HepG2 (cell line): ENCODE measurements at regions not wholly inside any gene's neighbourhood (a gene's known extent, or its start where the extent isn't known, plus 50 kb on each side); places are given as distances from the start of the nearest gene placed in this dataset.

Source experiments
- ATAC-seq: fragments of 200-7000 bp; cut with Tn5 transposase; 3 replicates; pipeline ENCODE4 v1.9.1; 2020; ENCODE audit warnings: mild to moderate bottlenecking, moderate library complexity
- BruUV-seq: library from RNA; stranded (reverse); fragments of 400-500 nt; replicated peaks from 2 replicates; lab custom pipeline; 2021; lab: Mats Ljungman, UMichigan
- CTCF ChIA-PET: fragments of 300-600 bp; formaldehyde crosslinking; extraction: SDS; loops from one replicate; lab custom pipeline; 2021; ENCODE audit warnings: low total read pairs, inconsistent platforms, low intra/inter-chr PET ratio; lab: Yijun Ruan, JAX
- POLR2A ChIA-PET: fragments of 350-600 bp; sonication (Branson Sonifier 250); formaldehyde crosslinking; loops from one replicate; lab custom pipeline; 2020; ENCODE audit warnings: antibody characterized with exemption, inconsistent platforms; lab: Yijun Ruan, JAX
- DNase-seq: peaks from one replicate; pipeline ENCODE4 v3.0.0-alpha.2; 2015; ENCODE audit warnings: low spot score
- FAIRE-seq: peaks from 3 replicates; lab custom pipeline; 2011; peaks lifted over from hg19 to GRCh38; lab: Jason Lieb, UNC
- H2AFZ ChIP-seq: one replicate; pipeline ENCODE4 v1.6.1; 2011; ENCODE audit warnings: low read length, inconsistent platforms
- H3K27ac ChIP-seq: fragments of 300-600 bp; 3 replicates; pipeline ENCODE4 v1.8.0; 2011; ENCODE audit warnings: mixed run types, mild to moderate bottlenecking, mixed read lengths, low read length, inconsistent platforms; ENCODE audit not compliant: insufficient read depth; ENCODE audit errors: extremely low read length
- H3K27me3 ChIP-seq, 2 experiments: fragments of 200-600 bp in 1 of 2; 2 replicates in 1 of 2; 3 replicates in 1 of 2; pipeline versions ENCODE4 v1.6.0 to v1.8.0; 2011; ENCODE audit warnings: low read length in 2 of 2, mild to moderate bottlenecking in 2 of 2, moderate library complexity in 2 of 2, inconsistent platforms in 1 of 2; ENCODE audit not compliant: insufficient read depth in 2 of 2, control insufficient read depth in 1 of 2
- H3K36me3 ChIP-seq, 2 experiments: fragments of 200-600 bp in 1 of 2; replicated peaks in 1 of 2; 2 replicates in 1 of 2; 3 replicates in 1 of 2; pipeline versions ENCODE4 v1.5.1 to v1.8.0; 2011; ENCODE audit warnings: low read length in 2 of 2, inconsistent platforms in 1 of 2; ENCODE audit not compliant: insufficient read depth in 2 of 2, control insufficient read depth in 1 of 2
- H3K4me1 ChIP-seq: 2 replicates; pipeline ENCODE4 v1.5.1; 2012; ENCODE audit warnings: low read length, inconsistent platforms; ENCODE audit not compliant: insufficient read depth
- H3K4me2 ChIP-seq: 2 replicates; pipeline ENCODE4 v1.6.0; 2011; ENCODE audit warnings: low read depth, low read length, inconsistent platforms
- H3K4me3 ChIP-seq, 3 experiments: fragments of 200-600 bp in 1 of 3; sonication (generic), shearing (Covaris generic) in 1 of 3; replicated peaks in 1 of 3; 2 replicates each; pipeline ENCODE4 v1.5.1; 2011 to 2016; ENCODE audit warnings: low read length in 3 of 3, inconsistent platforms in 2 of 3, low read depth in 2 of 3, mild to moderate bottlenecking in 2 of 3, control low read depth in 1 of 3, mixed read lengths in 1 of 3; ENCODE audit not compliant: insufficient read depth in 1 of 3
- H3K79me2 ChIP-seq: one replicate; pipeline ENCODE4 v1.6.1; 2011; ENCODE audit warnings: low read length, inconsistent platforms; ENCODE audit not compliant: insufficient read depth
- H3K9ac ChIP-seq: 2 replicates; pipeline ENCODE4 v1.6.0; 2011; ENCODE audit warnings: mild to moderate bottlenecking, low read depth, low read length, inconsistent platforms; ENCODE audit not compliant: insufficient read depth
- H3K9me3 ChIP-seq: 2 replicates; pipeline ENCODE4 v1.5.1; 2012; ENCODE audit warnings: mild to moderate bottlenecking, low read length
- H4K20me1 ChIP-seq: 2 replicates; pipeline ENCODE4 v1.6.0; 2011; ENCODE audit warnings: inconsistent platforms, mild to moderate bottlenecking, low read length, moderate library complexity; ENCODE audit not compliant: insufficient read depth
- HMG20B ChIP-seq: conservative IDR thresholded peaks from 2 replicates; pipeline ENCODE4 v1.6.1; 2016; ENCODE audit warnings: missing genetic modification reagents, missing compliant biosample characterization
- MYC ChIP-seq: sonication (generic); formaldehyde crosslinking; IDR thresholded peaks from 2 replicates; pipeline ENCODE4 v1.9.0; 2021; ENCODE audit warnings: missing genetic modification reagents, borderline replicate concordance
- RARA ChIP-seq: IDR thresholded peaks from 2 replicates; pipeline ENCODE4 v1.6.1; 2016; ENCODE audit warnings: missing genetic modification reagents, missing compliant biosample characterization
- RARG ChIP-seq: sonication (generic); formaldehyde crosslinking; IDR thresholded peaks from 2 replicates; pipeline ENCODE4 v1.4.0; 2020; ENCODE audit warnings: low read depth, mild to moderate bottlenecking, missing genetic modification reagents
- SOX13 ChIP-seq, 3 experiments: fragments of 450-650 bp in 1 of 3; sonication (generic) in 1 of 3; formaldehyde crosslinking in 1 of 3; IDR thresholded peaks in 2 of 3; conservative IDR thresholded peaks in 1 of 3; 2 replicates each; pipeline versions ENCODE4 v1.5.0 to v1.6.1; 2016 to 2020; ENCODE audit warnings: antibody characterized with exemption in 1 of 3, mild to moderate bottlenecking in 1 of 3, missing compliant biosample characterization in 1 of 3, missing genetic modification reagents in 1 of 3, moderate library complexity in 1 of 3
- ZNF138 ChIP-seq: sonication (generic); formaldehyde crosslinking; IDR thresholded peaks from 2 replicates; pipeline ENCODE4 v1.5.0; 2020; ENCODE audit warnings: mild to moderate bottlenecking, low read depth, missing genetic modification reagents
- ZNF20 ChIP-seq: sonication (generic); formaldehyde crosslinking; IDR thresholded peaks from 2 replicates; pipeline ENCODE4 v1.4.0; 2020; ENCODE audit warnings: mild to moderate bottlenecking, moderate library complexity, missing genetic modification reagents
- ZNF441 ChIP-seq: sonication (generic); formaldehyde crosslinking; IDR thresholded peaks from 2 replicates; pipeline ENCODE4 v1.7.0; 2021; ENCODE audit warnings: missing genetic modification reagents, borderline replicate concordance
- ZNF567 ChIP-seq: sonication (generic); formaldehyde crosslinking; IDR thresholded peaks from 2 replicates; pipeline ENCODE4 v1.8.1; 2023; ENCODE audit warnings: mild to moderate bottlenecking, missing genetic modification reagents, borderline replicate concordance
- WGBS: methylation state at CpG from one replicate; pipeline ENCODE4 v1.1.6; 2017; ENCODE audit warnings: low lambda C conversion rate; 5-methylcytosine and 5-hydroxymethylcytosine counted together
- in situ Hi-C: cut with HindIII; loops from 2 replicates; pipeline ENCODE4 v1.10.0; 2017; ENCODE audit warnings: low pct_unique_long_range_greater_than_20kb; ENCODE audit not compliant: extremely low pct_ligation_motif_present
- intact Hi-C: fragments of 100-400 bp; cut with micrococcal nuclease; formaldehyde crosslinking; loops from one replicate; pipeline ENCODE4 v1.10.0; 2022; ENCODE audit not compliant: unreplicated experiment
- TF ChIP-seq, protein P1 (sequence below): sonication (generic); formaldehyde crosslinking; IDR thresholded peaks from 2 replicates; pipeline ENCODE4 v1.8.0; 2022; ENCODE audit warnings: mild to moderate bottlenecking, missing genetic modification reagents, borderline replicate concordance
- TF ChIP-seq, protein P2 (sequence below), 2 experiments: sonication (generic) in 1 of 2; formaldehyde crosslinking in 1 of 2; IDR thresholded peaks; 2 replicates each; pipeline versions ENCODE4 v1.4.0 to v1.6.1; 2016 to 2020; ENCODE audit warnings: borderline replicate concordance in 1 of 2, low read depth in 1 of 2, mild to moderate bottlenecking in 1 of 2, missing genetic modification reagents in 1 of 2
- TF ChIP-seq, protein P3 (sequence below): fragments of 450-650 bp; IDR thresholded peaks from 2 replicates; pipeline ENCODE4 v1.6.1; 2017; ENCODE audit warnings: mild to moderate bottlenecking
- TF ChIP-seq, protein P4 (sequence below): sonication (generic); formaldehyde crosslinking; IDR thresholded peaks from 2 replicates; pipeline ENCODE4 v1.4.0; 2020; ENCODE audit warnings: missing genetic modification reagents

DNA sequence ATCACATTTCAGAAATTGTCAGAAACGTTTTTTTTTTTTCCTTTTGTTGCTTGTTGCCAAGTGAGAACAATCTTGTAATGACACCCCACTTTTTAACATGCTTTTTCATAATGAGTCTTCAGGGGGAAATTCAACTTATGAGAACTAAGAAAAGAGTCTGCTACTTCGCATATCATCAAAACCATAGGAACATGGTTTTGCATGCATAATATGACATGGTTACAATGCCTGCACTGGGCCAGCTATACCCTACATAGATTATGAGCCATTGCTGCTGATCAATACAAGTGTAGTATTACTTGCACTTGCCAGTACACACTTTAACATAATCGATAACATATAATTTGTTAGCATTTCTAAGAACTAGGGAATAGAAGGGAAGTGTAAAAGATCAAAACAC lies 191.0 kb upstream of the NBEA start (continued):
- TF ChIP-seq, protein P1, sequence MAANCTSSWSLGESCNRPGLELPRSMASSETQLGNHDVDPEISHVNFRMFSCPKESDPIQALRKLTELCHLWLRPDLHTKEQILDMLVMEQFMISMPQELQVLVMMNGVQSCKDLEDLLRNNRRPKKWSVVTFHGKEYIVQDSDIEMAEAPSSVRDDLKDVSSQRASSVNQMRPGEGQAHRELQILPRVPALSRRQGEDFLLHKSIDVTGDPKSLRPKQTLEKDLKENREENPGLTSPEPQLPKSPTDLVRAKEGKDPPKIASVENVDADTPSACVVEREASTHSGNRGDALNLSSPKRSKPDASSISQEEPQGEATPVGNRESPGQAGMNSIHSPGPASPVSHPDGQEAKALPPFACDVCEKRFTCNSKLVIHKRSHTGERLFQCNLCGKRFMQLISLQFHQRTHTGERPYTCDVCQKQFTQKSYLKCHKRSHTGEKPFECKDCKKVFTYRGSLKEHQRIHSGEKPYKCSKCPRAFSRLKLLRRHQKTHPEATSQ: no peak

DNA sequence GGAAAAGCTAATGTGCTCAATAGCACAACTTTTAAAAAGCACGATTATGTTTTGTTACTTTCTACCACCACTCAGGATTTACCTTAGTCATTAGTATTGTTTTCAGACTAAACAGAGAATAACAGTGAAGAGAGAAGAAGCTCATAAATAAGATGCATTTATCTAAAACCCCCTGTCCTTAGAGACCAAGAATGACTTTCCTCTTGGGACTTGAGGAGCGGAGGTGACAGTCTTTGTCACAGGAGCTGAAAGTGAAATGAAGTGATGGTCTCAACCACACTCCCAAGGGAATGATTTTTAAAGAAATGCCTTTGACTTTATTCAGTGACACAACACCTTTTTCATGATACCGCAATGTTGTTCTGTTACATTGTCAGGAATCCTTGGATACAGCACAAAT lies 190.6 kb upstream of the NBEA start:
- H3K27me3 ChIP-seq: peaks cover 0 to 15% of the 10 kb centered on the region in 2 experiments; a peak in 1 of 5 replicates
- ChIA-PET POLR2A (no interaction called here), CTCF (no interaction called here)
- no peak overlapping the region for H3K4me2 ChIP-seq
- H3K4me1 ChIP-seq: no peaks in the 10 kb centered on the region
- H3K9ac ChIP-seq: no peak overlapping the region
- ATAC-seq (no peak), FAIRE-seq (no peak), DNase-seq (no peak)
- no peak overlapping the region for H3K4me3 ChIP-seq
- no peaks in the 10 kb centered on the region for H3K9me3 ChIP-seq
- H4K20me1 ChIP-seq: no peaks in the 10 kb centered on the region
- H3K79me2 ChIP-seq: no peaks in the 10 kb centered on the region
- 41% methylated on average over 3 of the region's 3 CpGs for WGBS
- intact Hi-C loops (no loop called here), in situ Hi-C loops (no loop called here)
- no TSS peak for BruUV-seq
- H2AFZ ChIP-seq: no peak overlapping the region
- H3K36me3 ChIP-seq: no peaks in the 10 kb centered on the region
- no peak overlapping the region for H3K27ac ChIP-seq
- TF ChIP-seq RARA (no peak), RARG (CRISPR knock-in tag) (no peak), ZNF20 (CRISPR knock-in tag) (no peak), ZNF138 (CRISPR knock-in tag) (no peak), HMG20B (CRISPR knock-in tag) (no peak), MYC (CRISPR knock-in tag) (no peak), ZNF441 (CRISPR knock-in tag) (no peak), ZNF567 (CRISPR knock-in tag) (no peak), SOX13 (IDR thresholded peaks at IDR 0.05) (no peak), SOX13 (CRISPR knock-in tag; conservative IDR thresholded peaks at IDR 0.05 in 1 of 2, IDR thresholded peaks at IDR 0.05 in 1 of 2) (no peak)
- TF ChIP-seq, protein P2, sequence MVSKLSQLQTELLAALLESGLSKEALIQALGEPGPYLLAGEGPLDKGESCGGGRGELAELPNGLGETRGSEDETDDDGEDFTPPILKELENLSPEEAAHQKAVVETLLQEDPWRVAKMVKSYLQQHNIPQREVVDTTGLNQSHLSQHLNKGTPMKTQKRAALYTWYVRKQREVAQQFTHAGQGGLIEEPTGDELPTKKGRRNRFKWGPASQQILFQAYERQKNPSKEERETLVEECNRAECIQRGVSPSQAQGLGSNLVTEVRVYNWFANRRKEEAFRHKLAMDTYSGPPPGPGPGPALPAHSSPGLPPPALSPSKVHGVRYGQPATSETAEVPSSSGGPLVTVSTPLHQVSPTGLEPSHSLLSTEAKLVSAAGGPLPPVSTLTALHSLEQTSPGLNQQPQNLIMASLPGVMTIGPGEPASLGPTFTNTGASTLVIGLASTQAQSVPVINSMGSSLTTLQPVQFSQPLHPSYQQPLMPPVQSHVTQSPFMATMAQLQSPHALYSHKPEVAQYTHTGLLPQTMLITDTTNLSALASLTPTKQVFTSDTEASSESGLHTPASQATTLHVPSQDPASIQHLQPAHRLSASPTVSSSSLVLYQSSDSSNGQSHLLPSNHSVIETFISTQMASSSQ (IDR thresholded peaks at IDR 0.05; ENCODE audit: low read depth): no peak
- TF ChIP-seq, protein P2 (CRISPR knock-in tag; IDR thresholded peaks at IDR 0.05; ENCODE audit: borderline replicate concordance): no peak
- TF ChIP-seq, protein P3, sequence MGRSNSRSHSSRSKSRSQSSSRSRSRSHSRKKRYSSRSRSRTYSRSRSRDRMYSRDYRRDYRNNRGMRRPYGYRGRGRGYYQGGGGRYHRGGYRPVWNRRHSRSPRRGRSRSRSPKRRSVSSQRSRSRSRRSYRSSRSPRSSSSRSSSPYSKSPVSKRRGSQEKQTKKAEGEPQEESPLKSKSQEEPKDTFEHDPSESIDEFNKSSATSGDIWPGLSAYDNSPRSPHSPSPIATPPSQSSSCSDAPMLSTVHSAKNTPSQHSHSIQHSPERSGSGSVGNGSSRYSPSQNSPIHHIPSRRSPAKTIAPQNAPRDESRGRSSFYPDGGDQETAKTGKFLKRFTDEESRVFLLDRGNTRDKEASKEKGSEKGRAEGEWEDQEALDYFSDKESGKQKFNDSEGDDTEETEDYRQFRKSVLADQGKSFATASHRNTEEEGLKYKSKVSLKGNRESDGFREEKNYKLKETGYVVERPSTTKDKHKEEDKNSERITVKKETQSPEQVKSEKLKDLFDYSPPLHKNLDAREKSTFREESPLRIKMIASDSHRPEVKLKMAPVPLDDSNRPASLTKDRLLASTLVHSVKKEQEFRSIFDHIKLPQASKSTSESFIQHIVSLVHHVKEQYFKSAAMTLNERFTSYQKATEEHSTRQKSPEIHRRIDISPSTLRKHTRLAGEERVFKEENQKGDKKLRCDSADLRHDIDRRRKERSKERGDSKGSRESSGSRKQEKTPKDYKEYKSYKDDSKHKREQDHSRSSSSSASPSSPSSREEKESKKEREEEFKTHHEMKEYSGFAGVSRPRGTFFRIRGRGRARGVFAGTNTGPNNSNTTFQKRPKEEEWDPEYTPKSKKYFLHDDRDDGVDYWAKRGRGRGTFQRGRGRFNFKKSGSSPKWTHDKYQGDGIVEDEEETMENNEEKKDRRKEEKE: no peak
- TF ChIP-seq, protein P4, sequence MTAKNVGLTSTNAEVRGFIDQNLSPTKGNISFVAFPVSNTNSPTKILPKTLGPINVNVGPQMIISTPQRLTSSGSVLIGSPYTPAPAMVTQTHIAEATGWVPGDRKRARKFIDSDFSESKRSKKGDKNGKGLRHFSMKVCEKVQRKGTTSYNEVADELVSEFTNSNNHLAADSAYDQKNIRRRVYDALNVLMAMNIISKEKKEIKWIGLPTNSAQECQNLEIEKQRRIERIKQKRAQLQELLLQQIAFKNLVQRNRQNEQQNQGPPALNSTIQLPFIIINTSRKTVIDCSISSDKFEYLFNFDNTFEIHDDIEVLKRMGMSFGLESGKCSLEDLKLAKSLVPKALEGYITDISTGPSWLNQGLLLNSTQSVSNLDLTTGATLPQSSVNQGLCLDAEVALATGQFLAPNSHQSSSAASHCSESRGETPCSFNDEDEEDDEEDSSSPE: no peak
